ENCODE measurements at regions not wholly inside any gene's neighbourhood (a gene's known extent, or its start where the extent isn't known, plus 50 kb on each side); places are given as distances from the start of the nearest gene placed in this dataset.
"Not testable (repeated sequence)": the region's sequence is repeated elsewhere in the genome, so short reads cannot be mapped to it uniquely, and the experiment has no call there.

- TF ChIP-seq CTCF (IDR thresholded peaks at IDR 0.05; ENCODE audit: low read depth, low read length, missing control alignments) = no peak
- H3K4me3 ChIP-seq (ENCODE audit: low read depth, low read length) = no peak overlapping the region
- no peak for DNase-seq (ENCODE audit: low read depth)
These were observed 257.5 kb upstream of the FAT1 start for GRCh38 chr4:186981161-186981560.

- no peak overlapping the region for H3K4me3 ChIP-seq (ENCODE audit: low read depth, low read length)
- TF ChIP-seq CTCF (IDR thresholded peaks at IDR 0.05; ENCODE audit: low read depth, low read length, missing control alignments) = no peak
- DNase-seq (ENCODE audit: low read depth) = no peak
These were observed 258.5 kb upstream of the FAT1 start for GRCh38 chr4:186982160-186982559.

GRCh38 chr4:186984105-186984644, 260.5 kb upstream of the FAT1 start:
- TF ChIP-seq CTCF (IDR thresholded peaks at IDR 0.05; ENCODE audit: low read depth, low read length, missing control alignments) = no peak
- no peak for DNase-seq (ENCODE audit: low read depth)
- H3K4me3 ChIP-seq (ENCODE audit: low read depth, low read length) = no peak overlapping the region

- no peak for TF ChIP-seq CTCF (IDR thresholded peaks at IDR 0.05; ENCODE audit: low read depth, low read length, missing control alignments)
- H3K4me3 ChIP-seq (ENCODE audit: low read depth, low read length) = no peak overlapping the region
- DNase-seq (ENCODE audit: low read depth) = no peak
These were observed 276.0 kb upstream of the FAT1 start for GRCh38 chr4:186999686-187000085.

GRCh38 chr4:187000281-187000680, 276.6 kb upstream of the FAT1 start:
- H3K4me3 ChIP-seq (ENCODE audit: low read depth, low read length) = no peak overlapping the region
- TF ChIP-seq CTCF (IDR thresholded peaks at IDR 0.05; ENCODE audit: low read depth, low read length, missing control alignments) = no peak
- DNase-seq (ENCODE audit: low read depth) = no peak

GRCh38 chr4:187002133-187002532, 278.5 kb upstream of the FAT1 start:
- DNase-seq (ENCODE audit: low read depth); H3K4me3 ChIP-seq (ENCODE audit: low read depth, low read length): not testable (repeated sequence)

GRCh38 chr4:187004628-187005027, 281.0 kb upstream of the FAT1 start:
- TF ChIP-seq CTCF (IDR thresholded peaks at IDR 0.05; ENCODE audit: low read depth, low read length, missing control alignments) = no peak
- DNase-seq (ENCODE audit: low read depth) = no peak
- H3K4me3 ChIP-seq (ENCODE audit: low read depth, low read length) = no peak overlapping the region
